ENCODE measurements at regions not wholly inside any gene's neighbourhood (a gene's known extent, or its start where the extent isn't known, plus 50 kb on each side); places are given as distances from the start of the nearest gene placed in this dataset.

- no peak for DNase-seq (ENCODE audit: low spot score)
- H3K27me3 ChIP-seq (ENCODE audit: control insufficient read depth in 4 of 4, insufficient read depth in 4 of 4, low read length in 3 of 4): no peaks in the 10 kb centered on the region
- WGBS: 92% methylated on average over 2 of the region's 2 CpGs
- H3K9me3 ChIP-seq (ENCODE audit: control insufficient read depth in 4 of 4, low read length in 3 of 4): no peaks in the 10 kb centered on the region
- H3K36me3 ChIP-seq (ENCODE audit: control insufficient read depth in 4 of 4, insufficient read depth in 3 of 4, low read depth in 1 of 4, low read length in 3 of 4): no peaks in the 10 kb centered on the region
- no peak overlapping the region for H3K9ac ChIP-seq (ENCODE audit: low read depth in 1 of 2, low read length in 2 of 2)
- no peak overlapping the region for H3K4me3 ChIP-seq (ENCODE audit: low read depth in 1 of 3, low read length in 3 of 3)
- TF ChIP-seq RAD21 (IDR thresholded peaks at IDR 0.05) (no peak), SP1 (IDR thresholded peaks at IDR 0.05) (no peak), YY1 (IDR thresholded peaks at IDR 0.05) (no peak)
- no peaks in the 10 kb centered on the region for H3K4me1 ChIP-seq (ENCODE audit: control insufficient read depth in 4 of 4, insufficient read depth in 4 of 4, low read length in 3 of 4)
- H3K27ac ChIP-seq (ENCODE audit: low read depth in 1 of 2, low read length in 2 of 2): no peak overlapping the region
Observed at GRCh38 chr14:62315631-62316030, 553.4 kb downstream of the SNAPC1 start.

GRCh38 chr14:62322216-62322615, 560.0 kb downstream of the SNAPC1 start:
- Histone ChIP-seq H3K9ac (ENCODE audit: low read depth in 1 of 2, low read length in 2 of 2) (no peak overlapping the region), H3K27ac (ENCODE audit: low read depth in 1 of 2, low read length in 2 of 2) (no peak overlapping the region), H3K9me3 (ENCODE audit: control insufficient read depth in 4 of 4, low read length in 3 of 4) (no peaks in the 10 kb centered on the region), H3K36me3 (ENCODE audit: control insufficient read depth in 4 of 4, insufficient read depth in 3 of 4, low read depth in 1 of 4, low read length in 3 of 4) (no peaks in the 10 kb centered on the region), H3K4me1 (ENCODE audit: control insufficient read depth in 4 of 4, insufficient read depth in 4 of 4, low read length in 3 of 4) (no peaks in the 10 kb centered on the region), H3K27me3 (ENCODE audit: control insufficient read depth in 4 of 4, insufficient read depth in 4 of 4, low read length in 3 of 4) (no peaks in the 10 kb centered on the region), H3K4me3 (ENCODE audit: low read depth in 1 of 3, low read length in 3 of 3) (no peak overlapping the region)
- WGBS: 83% methylated on average over 6 of the region's 6 CpGs
- TF ChIP-seq JUND (IDR thresholded peaks at IDR 0.05): no peak
- no peak for TF ChIP-seq FOXA1 (IDR thresholded peaks at IDR 0.05)
- TF ChIP-seq ZBTB33 (IDR thresholded peaks at IDR 0.05): no peak
- TF ChIP-seq, protein P1, sequence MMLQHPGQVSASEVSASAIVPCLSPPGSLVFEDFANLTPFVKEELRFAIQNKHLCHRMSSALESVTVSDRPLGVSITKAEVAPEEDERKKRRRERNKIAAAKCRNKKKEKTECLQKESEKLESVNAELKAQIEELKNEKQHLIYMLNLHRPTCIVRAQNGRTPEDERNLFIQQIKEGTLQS (IDR thresholded peaks at IDR 0.05): no peak
- no peak for TF ChIP-seq RAD21 (IDR thresholded peaks at IDR 0.05)
- TF ChIP-seq CTCF (IDR thresholded peaks at IDR 0.05; ENCODE audit: low read depth, low read length, missing input control): no peak
- TF ChIP-seq HNF4A (conservative IDR thresholded peaks at IDR 0.05): no peak
- no peak for TF ChIP-seq HNF4G (IDR thresholded peaks at IDR 0.05)
- TF ChIP-seq, protein P2, sequence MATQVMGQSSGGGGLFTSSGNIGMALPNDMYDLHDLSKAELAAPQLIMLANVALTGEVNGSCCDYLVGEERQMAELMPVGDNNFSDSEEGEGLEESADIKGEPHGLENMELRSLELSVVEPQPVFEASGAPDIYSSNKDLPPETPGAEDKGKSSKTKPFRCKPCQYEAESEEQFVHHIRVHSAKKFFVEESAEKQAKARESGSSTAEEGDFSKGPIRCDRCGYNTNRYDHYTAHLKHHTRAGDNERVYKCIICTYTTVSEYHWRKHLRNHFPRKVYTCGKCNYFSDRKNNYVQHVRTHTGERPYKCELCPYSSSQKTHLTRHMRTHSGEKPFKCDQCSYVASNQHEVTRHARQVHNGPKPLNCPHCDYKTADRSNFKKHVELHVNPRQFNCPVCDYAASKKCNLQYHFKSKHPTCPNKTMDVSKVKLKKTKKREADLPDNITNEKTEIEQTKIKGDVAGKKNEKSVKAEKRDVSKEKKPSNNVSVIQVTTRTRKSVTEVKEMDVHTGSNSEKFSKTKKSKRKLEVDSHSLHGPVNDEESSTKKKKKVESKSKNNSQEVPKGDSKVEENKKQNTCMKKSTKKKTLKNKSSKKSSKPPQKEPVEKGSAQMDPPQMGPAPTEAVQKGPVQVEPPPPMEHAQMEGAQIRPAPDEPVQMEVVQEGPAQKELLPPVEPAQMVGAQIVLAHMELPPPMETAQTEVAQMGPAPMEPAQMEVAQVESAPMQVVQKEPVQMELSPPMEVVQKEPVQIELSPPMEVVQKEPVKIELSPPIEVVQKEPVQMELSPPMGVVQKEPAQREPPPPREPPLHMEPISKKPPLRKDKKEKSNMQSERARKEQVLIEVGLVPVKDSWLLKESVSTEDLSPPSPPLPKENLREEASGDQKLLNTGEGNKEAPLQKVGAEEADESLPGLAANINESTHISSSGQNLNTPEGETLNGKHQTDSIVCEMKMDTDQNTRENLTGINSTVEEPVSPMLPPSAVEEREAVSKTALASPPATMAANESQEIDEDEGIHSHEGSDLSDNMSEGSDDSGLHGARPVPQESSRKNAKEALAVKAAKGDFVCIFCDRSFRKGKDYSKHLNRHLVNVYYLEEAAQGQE (IDR thresholded peaks at IDR 0.05): no peak
- no peak for TF ChIP-seq TAF1 (conservative IDR thresholded peaks at IDR 0.05)
- no peak for TF ChIP-seq NR2F2 (IDR thresholded peaks at IDR 0.05)
- no peak for TF ChIP-seq YY1 (IDR thresholded peaks at IDR 0.05)
- TF ChIP-seq, protein P3, sequence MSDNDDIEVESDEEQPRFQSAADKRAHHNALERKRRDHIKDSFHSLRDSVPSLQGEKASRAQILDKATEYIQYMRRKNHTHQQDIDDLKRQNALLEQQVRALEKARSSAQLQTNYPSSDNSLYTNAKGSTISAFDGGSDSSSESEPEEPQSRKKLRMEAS (IDR thresholded peaks at IDR 0.05): no peak
- DNase-seq (ENCODE audit: low spot score): no peak
